NCI-H510A (cell line): ENCODE measurements at regions not wholly inside any gene's neighbourhood (a gene's known extent, or its start where the extent isn't known, plus 50 kb on each side); places are given as distances from the start of the nearest gene placed in this dataset.

ENCODE experiments used
- DNase-seq: peaks from one replicate; lab custom pipeline; 2025; lab: John Stamatoyannopoulos, UW

DNA sequence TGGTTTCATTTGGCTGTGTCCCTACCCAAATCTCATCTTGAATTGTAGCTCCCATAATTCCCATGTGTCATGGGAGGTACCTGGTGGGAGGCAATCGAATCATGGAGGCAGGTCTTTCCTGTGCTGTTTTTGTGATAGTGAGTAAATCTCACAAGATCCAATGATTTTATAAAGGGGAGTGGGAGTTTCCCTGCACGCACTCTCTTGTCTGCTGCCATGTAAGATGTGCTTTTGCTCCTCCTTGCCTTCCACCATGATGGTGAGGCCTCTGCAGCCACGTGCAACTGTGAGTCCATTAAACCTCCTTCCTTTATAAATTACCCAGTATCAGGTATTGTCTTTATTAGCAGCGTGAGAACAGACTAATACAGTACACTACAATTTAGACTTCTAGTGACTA lies 67.5 kb upstream of the LINC01488 start:
- no peak for DNase-seq

DNA sequence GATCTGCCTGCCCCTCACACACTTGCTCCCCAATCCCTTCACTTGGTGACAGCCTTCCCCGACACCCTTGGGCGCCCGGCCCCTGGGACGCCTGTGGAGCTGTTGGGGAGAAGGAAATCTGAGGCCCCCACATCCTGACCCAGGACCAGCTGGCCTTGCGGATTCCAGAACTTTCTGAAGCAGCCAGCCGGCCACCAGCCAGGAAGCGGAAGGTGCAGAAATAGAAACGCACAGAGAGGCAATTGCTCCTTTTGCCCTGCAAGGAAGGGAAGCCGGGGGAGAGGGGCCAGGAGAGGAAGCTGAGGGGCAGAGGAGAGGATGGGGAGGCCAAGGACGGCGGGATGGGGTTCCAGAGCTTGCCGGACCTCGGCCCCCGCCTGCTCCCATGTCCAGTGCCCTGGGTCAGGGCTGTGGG lies 66.7 kb upstream of the LINC01488 start:
- no peak for DNase-seq

DNA sequence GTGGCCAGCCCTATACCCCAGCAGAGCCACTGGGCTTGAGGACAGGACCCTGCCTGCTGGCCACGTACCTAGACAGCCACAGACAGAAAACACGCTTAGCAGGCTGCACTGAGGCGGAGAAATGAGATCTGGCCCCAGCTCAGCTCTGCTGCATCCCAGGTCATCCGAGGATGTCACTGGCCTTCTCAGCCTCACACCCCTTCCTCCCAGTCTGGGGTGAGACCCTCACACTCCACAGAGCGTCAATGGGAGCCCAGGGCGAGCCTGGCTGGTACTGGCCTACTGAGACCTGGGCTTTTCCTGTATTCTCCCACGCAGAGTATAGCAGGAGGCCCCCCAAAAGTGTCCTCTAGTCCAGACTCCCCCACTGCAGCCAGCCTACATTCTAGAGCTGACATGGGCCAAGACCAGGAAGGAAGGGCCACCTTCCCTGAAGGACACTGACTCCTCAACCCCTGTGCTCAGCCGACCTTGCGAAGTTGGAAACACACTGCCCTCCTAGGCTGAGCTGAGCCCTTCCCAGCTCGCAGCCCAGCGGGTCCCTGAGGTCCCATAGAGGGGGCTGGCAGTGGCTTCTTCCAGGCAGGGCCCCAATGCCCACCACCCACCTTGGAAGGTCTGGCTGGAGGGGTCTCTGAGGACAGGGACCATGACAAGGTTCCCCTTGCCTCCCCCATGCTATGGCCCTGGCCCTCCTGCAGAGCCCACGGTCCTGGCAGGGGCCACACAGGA lies 65.9 kb upstream of the LINC01488 start:
- DNase-seq = no peak

DNA sequence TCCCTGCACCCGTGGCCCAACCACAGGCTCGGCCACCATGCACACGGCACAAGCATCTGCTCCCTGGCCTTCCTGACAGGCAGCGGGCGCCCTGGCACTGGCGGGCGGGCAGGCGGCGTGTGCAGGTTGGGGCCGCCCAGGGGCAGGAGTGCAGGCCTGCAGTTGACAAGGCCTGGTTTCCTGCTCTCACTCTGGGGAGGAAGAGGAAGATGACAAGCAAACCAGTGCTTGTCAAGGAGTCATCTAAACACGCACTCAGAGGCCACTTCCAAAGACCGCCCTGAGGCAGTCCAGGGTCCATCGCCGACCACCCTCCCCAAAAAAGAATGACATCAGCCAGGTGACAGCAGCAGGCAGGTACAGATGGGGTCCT lies 65.3 kb upstream of the LINC01488 start:
- DNase-seq = no peak

DNA sequence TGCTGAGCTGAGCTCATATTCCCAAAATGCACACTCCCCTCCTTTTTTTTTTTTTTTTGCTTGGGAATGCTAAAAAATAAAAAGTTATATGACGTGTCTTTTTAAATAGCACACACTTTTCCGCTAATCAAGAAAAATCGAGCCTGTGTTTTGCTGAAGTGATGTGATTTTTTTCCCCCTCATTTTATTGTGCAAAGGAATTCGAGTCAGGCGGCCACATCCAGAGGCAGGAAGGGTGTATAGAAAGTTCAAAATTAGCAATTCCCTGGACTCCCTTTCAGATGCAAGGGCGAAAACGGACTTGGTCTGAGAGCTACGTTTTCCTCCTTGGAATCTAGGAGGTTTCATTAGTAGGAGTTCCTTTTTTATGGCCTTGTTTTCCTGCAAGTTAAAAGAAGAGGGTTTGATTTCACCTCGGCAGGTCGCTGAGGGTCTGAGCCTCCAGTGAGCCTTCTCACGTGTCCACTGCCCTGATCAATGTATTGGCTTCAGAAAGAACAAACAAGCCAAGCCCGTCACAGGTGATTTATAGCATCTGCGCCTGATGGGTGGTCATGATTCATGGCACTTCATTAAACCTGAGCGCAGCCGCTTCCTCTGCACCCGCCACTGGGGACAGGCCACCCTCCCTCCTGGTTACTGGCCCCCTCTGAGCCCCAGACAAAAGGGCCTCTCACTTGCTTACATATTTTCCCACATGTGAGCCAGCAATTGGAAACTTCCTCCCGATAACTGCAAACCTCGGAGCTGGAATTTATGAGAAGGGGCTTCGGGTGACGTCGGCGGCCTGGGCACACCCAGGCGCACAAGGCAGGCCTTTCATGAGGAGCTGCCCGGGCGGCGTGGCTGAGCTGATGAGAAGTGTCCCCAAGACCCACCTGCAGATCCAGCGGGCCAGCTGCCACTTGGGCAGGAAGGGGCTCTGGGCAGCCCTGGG lies 64.4 kb upstream of the LINC01488 start:
- no peak for DNase-seq

DNA sequence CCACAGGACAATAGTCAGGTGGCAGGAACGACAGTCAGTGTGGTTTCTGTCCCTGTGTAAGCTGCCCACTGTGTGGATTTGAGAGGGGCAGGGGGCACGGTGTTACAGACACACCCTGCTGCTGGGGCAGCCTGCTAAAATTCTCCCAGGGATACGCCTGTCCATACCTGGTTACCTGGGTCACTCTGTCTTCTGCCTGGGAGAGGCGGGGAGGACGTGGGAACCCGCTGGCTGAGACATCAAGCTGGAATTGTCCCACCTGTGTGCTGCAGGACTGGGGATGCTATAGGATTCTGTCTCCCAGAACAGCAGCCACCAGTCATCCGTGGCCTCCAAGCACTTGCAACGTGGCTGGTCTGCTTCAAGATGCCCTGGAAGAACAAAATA lies 63.8 kb upstream of the LINC01488 start:
- no peak for DNase-seq

DNA sequence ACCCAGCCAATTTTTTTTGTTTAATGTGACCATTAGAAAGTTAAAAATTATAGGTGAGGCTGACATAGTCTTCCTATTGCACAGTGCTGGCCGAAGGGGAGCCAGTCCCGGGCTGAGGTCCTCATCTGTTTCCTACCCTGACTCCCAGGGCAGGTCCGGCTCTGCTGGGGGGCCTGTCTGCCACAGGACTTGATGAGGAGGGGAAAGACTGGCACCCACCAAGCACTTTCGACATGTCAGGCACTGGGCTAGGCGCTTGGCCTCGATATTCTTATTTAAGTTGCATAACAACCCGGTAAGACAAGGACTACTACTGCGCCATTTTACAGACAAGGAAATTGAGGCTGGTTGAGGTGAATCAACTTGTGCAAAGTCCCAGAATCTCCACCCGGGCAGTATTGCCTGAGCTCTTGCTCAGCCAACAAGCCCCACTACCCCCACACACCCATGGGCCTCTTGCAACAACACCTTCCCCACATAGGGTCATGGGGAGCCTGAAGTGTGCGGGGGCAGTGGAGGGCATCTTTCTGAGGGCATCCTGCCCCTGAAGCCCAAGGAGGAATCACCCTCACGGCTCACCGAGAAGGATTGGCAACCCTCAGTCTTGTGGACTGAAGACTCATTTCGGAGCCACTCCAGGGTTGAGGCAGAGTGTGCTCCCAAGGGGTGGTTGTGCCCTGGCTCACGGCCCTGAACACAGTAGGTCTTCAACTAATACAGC lies 62.7 kb upstream of the LINC01488 start:
- no peak for DNase-seq

DNA sequence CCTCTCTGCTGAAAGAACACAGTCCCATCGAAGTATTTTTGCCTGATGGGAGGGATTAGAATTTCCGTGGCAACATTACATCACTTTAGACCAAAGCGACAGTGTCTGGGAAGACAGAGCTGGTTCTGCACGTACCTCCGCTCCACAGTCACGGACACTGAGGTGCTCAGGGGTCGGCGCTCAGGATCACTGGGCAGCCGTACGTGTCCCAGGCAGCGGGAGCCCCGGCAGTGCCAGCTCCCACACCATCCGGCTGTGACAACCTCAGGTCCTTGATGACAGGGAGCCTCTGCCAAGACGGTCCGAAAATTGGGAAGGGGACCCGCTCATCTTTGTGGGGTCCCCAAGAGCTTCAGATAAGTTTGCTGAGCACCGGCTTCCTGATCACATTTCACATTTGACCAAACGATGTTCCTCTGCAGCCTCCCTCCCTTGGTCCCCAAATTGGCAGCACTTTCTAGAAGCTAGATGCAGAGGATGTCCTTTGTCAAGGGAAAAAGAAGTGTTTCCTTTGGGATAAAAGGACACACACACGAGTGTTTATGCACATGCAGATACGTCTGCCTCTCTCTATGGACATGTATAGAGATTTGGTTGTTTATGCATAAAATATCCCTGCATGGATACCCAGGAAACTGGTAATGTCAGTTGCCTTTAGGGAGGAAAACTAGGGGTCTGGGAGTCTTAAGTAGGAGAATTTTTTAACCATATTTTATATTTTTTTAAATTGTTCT lies 61.6 kb upstream of the LINC01488 start:
- no peak for DNase-seq

DNA sequence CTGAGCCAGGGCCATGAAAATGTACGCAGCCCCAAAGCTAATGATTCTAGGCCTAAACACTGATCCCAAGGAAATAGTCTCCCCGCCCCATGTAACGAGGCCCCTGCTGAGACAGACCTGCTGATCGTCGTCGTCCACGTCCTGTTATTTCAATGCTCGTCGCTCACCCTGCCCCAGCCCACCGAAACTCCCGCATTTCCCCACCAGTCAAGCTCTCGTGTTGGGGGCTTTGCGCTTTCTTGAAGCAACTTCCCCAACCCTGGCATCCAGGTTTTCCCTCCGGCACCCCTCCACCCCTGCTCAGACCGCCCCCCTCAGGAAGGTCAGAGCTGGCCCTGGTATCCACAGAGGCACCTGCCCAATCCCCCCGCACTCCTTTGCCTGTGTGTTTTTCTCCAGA lies 58.8 kb upstream of the LINC01488 start:
- DNase-seq = no peak

DNA sequence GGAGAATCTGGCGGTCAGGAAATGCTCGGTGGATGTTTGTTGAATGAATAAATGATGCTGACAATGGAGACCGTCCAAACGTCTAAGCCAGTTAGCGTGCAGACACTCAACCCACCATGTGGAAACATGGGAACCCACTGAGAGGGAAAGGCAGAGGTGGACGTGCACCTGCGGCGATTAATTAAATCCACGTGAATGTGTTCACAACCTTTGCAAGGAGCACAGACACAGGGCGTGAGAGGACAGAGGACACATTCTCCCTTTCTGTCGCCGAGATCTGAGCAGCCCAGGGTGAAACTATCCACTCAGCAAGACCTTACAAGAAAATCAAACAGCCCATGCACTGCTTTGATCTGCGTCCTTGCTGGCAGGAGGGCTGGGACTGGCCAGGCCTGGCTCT lies 58.3 kb upstream of the LINC01488 start:
- no peak for DNase-seq

DNA sequence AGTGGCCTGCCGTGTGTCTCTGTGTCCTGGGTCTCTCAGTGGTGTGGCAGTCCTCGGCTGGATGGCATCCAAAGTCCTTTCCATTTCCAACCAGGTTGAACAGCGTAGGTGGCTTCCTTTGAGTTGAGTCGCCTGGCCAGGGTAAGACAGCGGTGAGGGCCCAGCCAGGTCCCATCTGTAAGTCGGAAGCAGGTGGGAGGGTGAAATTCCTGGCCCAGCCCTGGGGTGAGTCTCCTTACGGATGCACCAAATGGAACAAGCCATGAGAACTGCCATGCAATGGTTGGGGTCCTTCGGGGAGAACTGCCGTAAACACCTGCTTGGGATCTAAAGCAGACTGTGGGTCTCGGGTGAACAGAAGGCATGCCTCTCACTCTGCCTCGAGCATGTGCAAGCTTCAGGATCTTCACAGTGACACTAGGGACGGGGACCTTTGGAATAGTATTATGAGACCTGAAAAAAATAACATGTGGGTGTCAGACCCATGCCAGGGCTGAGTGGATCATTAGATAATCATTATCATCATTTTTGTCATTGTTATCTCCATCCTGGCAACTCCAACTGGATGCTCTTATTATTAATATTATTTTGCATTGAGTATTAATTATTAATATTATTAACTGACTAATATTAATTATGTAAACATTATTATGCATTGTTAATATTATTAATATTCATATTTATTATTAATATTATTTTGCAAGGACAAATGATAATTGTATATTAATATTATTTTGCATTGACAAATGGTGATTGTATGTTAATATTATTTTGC lies 57.7 kb upstream of the LINC01488 start:
- no peak for DNase-seq

DNA sequence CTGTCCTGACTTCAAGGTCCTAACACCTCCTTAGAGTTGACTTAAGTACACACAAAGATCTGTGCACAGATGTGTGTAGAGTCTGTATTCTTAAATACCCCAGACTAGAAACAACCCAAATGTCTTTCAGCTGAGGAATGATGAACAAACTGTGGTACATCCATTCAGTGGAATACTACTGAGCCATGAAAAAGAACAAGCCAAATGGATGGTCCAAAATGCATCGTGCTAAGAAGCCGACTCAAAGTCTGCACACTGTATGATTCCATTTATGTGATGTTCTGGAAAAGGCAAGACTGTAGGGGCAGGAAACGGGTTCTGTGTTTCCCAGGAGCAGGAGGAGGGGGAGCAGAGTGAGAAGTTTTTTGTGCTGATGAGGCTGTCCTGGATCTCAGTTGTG lies 56.7 kb upstream of the LINC01488 start:
- DNase-seq = no peak

DNA sequence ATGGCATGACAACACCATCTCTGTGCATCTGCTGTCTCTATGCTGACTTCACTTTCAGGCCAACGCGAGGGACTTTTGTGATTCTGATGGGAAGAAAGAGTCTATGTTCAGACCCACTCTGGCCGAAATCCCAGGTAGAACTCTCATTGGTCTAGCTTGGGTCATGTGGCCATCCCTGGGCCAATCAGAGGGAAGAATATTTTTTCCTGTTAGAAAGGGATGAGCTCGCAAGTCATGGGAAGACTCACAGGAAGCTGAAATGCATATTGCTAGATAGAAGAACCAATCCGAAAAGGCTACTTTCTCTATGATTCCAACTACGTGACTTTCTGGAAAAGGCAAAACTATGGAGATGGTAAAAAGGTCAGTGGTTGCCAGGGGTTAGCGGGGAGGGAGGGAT lies 56.0 kb upstream of the LINC01488 start:
- DNase-seq = no peak

DNA sequence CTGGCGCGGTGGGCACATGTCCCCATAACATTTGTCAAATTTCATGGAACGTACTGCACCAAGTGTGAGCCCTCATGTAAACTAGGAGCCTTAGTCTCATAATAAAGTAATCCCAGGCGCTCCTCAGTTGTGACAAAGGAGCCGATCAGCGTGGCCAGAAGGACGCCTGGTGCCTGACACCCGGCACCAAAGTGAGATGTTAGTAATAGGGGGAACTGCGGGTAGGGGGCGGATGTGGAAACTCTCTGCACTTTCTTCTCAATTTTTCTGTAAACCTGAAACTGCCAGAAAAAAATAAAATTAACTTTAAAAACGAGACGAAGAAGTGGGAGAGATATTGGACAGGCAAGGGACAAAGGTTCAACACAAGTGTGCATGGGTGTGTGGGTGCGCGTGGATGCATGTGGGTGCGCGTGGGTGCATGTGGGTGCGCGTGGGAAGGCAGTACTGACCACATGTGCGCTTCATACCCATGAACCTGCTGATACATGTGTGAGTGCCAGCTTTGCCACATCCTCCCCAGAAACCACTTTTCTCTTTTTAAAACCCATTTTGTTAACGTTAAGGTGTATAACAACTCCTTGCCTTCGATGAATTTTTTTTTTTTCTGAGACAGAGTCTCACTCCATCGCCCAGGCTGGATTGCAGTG lies 55.4 kb upstream of the LINC01488 start:
- DNase-seq = no peak

DNA sequence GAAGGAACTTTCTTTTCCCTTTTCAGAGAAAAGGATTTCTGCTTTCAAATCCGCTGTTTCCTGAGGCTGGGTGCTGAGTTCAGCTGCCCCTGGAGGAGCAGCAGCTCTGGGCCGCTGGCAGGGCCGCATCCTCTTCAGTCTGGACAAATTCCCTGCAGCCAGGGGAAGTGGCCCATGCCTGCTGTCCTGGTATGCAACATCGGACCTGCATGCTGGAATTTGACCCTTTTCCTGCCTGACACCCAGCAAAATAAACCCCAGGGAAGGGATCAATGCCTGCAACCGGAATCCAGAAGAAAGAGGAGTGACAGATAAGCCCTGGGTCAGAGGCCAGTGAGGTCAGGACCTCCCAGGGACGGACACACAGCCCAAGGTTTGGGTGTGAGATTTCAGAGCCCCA lies 54.1 kb upstream of the LINC01488 start:
- no peak for DNase-seq

DNA sequence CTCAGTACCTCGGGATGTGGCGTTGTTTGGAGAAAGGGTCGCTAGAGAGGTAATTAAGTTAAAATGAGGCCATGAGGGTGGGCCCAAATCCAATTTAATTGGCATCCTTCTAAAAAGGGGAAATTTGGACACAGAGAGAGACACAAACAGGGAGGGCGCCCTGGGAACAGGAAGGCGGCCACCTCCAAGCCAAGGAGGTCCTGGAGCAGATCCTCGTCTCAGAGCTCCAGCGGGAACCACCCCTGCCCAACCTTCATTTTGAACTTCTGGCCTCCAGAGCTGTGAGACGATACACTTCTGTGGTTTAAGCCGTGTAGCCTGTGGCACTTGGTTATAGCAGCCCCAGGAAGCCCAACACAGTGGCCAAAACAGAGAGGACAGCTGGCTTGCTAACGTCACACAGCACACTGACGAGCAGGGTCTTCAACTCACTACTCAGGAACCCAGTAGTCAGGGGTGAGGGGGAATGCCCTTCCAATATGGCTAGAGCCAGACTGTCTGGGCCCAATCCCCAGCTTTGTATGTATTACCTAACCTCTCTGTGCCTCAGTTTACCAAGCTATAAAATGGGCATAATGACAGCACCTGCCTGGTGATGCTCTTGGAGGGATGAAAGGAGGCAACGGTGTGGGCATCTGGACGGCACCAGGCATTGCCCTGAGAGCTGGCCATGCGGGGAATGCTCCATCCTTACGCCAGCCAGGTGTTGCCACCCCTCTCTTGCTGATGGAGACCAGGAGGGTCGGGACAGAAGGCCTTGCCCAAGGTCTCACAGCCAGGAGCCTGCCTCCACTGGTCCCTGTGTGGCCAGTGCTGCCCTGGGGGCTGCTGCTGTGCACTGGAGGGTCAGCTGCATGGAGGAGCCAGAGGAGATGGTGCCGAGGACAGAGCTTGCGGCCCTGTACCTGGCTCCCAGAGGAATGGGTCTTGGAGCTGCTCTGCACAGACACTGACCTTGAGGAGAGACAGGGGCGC lies 53.3 kb upstream of the LINC01488 start:
- DNase-seq = no peak

DNA sequence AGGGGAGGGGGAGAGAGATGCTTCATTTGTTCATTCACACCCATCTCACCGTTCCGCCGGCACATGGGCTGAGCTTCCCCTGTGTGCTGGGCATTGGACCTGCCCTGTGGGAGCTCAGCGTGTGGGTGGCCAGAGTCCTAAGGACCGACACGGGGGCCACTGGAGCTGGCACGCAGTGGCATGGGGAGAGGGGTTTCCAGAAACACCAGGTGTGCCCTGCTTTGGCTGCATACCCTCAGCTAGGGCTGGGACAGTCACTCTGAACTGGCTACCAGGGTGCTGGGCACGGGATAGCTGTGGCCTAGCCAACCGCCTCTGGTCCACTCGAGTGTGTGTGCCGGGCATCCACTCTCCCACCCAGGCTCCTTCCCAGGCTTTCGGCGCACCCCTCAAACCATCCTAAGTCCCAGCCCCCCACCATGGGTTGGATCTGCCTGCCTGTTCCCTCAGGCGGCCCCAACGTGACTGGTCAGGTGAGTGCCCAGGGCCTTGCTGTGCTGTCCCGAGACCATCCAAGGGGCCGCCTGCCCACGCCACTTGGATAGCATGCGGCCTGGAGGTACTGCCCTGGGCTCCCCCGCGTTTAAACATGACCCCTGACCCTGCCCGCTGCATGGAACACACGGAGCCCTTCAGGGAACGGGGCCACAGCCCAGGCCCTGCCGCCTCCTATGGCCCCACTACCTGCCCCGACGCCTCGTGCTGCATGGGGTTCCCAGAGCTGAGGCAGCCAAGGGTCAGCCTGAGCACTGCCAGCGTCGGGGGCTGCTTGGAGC lies 51.6 kb upstream of the LINC01488 start:
- DNase-seq = no peak

DNA sequence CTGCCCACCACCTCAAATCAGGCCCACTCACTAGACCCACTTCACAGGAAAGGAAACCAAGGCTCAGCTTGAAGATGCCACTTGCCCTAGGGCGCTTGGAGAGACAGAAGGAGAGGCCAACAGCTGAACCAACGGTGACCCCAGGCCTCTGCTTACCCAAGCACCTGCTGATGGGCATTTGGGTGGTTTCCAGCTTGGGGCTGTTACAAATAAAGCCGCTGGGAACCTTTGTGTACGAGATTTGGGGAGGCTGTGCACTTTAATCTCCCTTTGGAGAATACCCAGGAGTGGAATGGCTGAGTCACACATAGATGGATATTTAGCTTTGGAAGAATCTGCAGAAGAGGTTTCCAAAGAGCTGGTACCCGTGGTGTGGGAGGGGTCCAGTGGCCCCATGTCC lies 50.9 kb upstream of the LINC01488 start:
- DNase-seq = no peak

DNA sequence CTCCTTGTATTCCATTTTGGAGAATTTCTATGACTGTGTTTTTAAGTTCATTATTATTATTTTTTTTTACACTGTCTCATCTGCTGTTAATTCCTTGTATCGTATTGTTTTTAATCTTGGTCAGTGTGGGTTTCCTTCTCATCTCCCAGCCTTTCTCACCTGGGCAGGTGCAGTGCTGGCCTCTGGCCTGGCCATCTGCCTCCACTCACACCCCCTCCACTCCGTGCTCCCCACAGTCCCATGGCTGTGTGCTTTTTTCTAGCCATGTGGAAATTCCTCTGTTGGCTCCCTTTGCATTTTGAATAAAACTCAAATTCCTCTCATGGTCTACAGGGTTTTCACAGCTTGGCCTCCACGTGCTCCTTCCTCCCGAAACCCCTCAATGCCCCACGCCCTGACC lies 50.3 kb upstream of the LINC01488 start:
- DNase-seq = no peak
